A549 (cell line): ENCODE measurements at regions not wholly inside any gene's neighbourhood (a gene's known extent, or its start where the extent isn't known, plus 50 kb on each side); places are given as distances from the start of the nearest gene placed in this dataset.

Experiments
- CEBPB ChIP-seq, 2 experiments: fragments of >200 bp in 1 of 2; sonication (Bioruptor Twin) in 1 of 2; formaldehyde crosslinking in 1 of 2; IDR thresholded peaks; 2 replicates each; pipeline ENCODE4 v1.6.1; 2012 to 2016
- CTCF ChIP-seq: fragments of >200 bp; sonication (Bioruptor Twin); formaldehyde crosslinking; IDR thresholded peaks from 3 replicates; pipeline ENCODE4 v1.5.1; 2016
- EHMT2 ChIP-seq: fragments of 200-600 bp; sonication (generic); IDR thresholded peaks from 2 replicates; pipeline ENCODE4 v1.6.1; 2016; ENCODE audit warnings: antibody characterized with exemption, low read depth, mild to moderate bottlenecking, moderate library complexity
- KDM1A ChIP-seq: fragments of 200-600 bp; sonication (generic); IDR thresholded peaks from 2 replicates; pipeline ENCODE4 v1.6.1; 2016; ENCODE audit warnings: low read depth, mild to moderate bottlenecking
- MAFK ChIP-seq: fragments of 450-650 bp; IDR thresholded peaks from 2 replicates; pipeline ENCODE4 v1.6.1; 2014; ENCODE audit not compliant: partially characterized antibody
- MAX ChIP-seq: IDR thresholded peaks from 2 replicates; pipeline ENCODE4 v1.6.1; 2012
- POLR2A ChIP-seq: IDR thresholded peaks from 2 replicates; pipeline ENCODE4 v1.6.1; 2012; ENCODE audit warnings: mild to moderate bottlenecking, low read length
- SMC3 ChIP-seq: fragments of >200 bp; sonication (Bioruptor Twin); formaldehyde crosslinking; IDR thresholded peaks from 3 replicates; pipeline ENCODE4 v1.6.1; 2018; ENCODE audit warnings: inconsistent platforms
- USF2 ChIP-seq: fragments of 450-650 bp; IDR thresholded peaks from 2 replicates; pipeline ENCODE4 v1.6.1; 2014; ENCODE audit warnings: antibody characterized with exemption
- ZNF302 ChIP-seq: fragments of 250-450 bp; sonication (Bioruptor Pico); IDR thresholded peaks from 2 replicates; pipeline ENCODE4 v1.9.0; 2021; ENCODE audit warnings: inconsistent platforms, mild to moderate bottlenecking, moderate library complexity

GRCh38 chr11:43130616-43131015, 181.2 kb upstream of the API5 start:
- TF ChIP-seq CTCF, result no peak
- TF ChIP-seq KDM1A, result no peak
- TF ChIP-seq POLR2A, result no peak
- no peak for TF ChIP-seq EHMT2
- no peak for TF ChIP-seq USF2
- TF ChIP-seq ZNF302 (CRISPR knock-in tag), result no peak
- no peak for TF ChIP-seq CEBPB (IDR thresholded peaks at IDR 0.05)
- no peak for TF ChIP-seq SMC3
- no peak for TF ChIP-seq MAFK
- TF ChIP-seq MAX, result no peak
